ENCODE measurements at regions not wholly inside any gene's neighbourhood (a gene's known extent, or its start where the extent isn't known, plus 50 kb on each side); places are given as distances from the start of the nearest gene placed in this dataset.

DNA sequence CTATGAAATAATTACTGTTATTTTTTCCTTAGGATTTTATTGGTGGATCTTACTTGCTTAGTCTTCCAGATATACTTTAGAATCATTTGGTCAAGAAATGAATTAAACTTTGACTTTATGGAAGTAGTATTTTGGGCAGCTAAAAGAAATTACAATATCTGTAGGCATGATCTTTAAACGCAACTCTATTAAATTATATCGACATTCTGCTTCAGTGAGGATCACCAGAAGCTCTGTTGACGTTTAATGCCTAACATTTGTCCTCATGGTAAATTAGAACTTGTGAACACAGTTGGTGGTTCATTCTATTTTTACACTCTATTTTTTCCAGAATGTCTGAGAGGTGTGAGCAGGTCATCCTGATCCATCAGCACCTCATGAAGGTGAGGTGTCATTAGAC is 211.6 kb downstream of the TMEM167A start:
- Histone ChIP-seq H3K9me3 (ENCODE audit: control insufficient read depth, low read length) (no peaks in the 10 kb centered on the region), H2AFZ (no peak overlapping the region), H3K9ac (no peak overlapping the region), H3K4me1 (no peaks in the 10 kb centered on the region), H3K4me3 (ENCODE audit: low read depth, low read length) (no peak overlapping the region), H3K27ac (no peak overlapping the region), H3K36me3 (ENCODE audit: control insufficient read depth, insufficient read depth, low read length) (no peaks in the 10 kb centered on the region), H3K27me3 (ENCODE audit: control insufficient read depth, insufficient read depth, low read length) (no peaks in the 10 kb centered on the region), H3K4me2 (ENCODE audit: low read length) (no peak overlapping the region), H3K79me2 (no peaks in the 10 kb centered on the region)
- TF ChIP-seq, protein P1, sequence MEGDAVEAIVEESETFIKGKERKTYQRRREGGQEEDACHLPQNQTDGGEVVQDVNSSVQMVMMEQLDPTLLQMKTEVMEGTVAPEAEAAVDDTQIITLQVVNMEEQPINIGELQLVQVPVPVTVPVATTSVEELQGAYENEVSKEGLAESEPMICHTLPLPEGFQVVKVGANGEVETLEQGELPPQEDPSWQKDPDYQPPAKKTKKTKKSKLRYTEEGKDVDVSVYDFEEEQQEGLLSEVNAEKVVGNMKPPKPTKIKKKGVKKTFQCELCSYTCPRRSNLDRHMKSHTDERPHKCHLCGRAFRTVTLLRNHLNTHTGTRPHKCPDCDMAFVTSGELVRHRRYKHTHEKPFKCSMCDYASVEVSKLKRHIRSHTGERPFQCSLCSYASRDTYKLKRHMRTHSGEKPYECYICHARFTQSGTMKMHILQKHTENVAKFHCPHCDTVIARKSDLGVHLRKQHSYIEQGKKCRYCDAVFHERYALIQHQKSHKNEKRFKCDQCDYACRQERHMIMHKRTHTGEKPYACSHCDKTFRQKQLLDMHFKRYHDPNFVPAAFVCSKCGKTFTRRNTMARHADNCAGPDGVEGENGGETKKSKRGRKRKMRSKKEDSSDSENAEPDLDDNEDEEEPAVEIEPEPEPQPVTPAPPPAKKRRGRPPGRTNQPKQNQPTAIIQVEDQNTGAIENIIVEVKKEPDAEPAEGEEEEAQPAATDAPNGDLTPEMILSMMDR (IDR thresholded peaks at IDR 0.05) = no peak

GRCh38 chr5:82863266-82863665 is 213.9 kb downstream of the TMEM167A start:
- Histone ChIP-seq H2AFZ (no peak overlapping the region), H3K79me2 (no peaks in the 10 kb centered on the region), H3K27me3 (ENCODE audit: control insufficient read depth, insufficient read depth, low read length) (no peaks in the 10 kb centered on the region), H3K27ac (no peak overlapping the region), H3K9ac (no peak overlapping the region), H3K4me1 (no peaks in the 10 kb centered on the region), H3K9me3 (ENCODE audit: control insufficient read depth, low read length) (no peaks in the 10 kb centered on the region), H3K4me3 (ENCODE audit: low read depth, low read length) (no peak overlapping the region), H3K4me2 (ENCODE audit: low read length) (no peak overlapping the region), H3K36me3 (ENCODE audit: control insufficient read depth, insufficient read depth, low read length) (no peaks in the 10 kb centered on the region)
- TF ChIP-seq, protein P1 (IDR thresholded peaks at IDR 0.05) = no peak

DNA sequence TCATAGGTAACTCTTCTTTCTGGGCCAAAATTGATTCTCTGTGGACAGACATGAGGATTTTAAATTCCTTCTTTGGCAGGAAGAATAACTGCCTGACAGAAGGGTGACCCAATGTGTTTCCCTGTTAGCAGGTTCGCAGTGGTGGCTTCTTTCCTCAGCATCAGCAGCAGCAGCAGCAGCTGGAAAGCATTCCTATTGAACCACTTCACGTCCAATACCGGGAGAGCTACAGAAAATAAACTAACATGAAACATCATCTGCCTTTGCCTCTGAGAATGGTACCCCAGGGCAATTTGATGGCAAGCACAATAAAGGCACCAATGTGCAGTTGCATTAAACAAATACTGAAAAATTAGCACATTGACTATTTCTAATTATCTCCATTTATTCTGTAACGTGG is 214.5 kb downstream of the TMEM167A start:
- Histone ChIP-seq H3K4me3 (ENCODE audit: low read depth, low read length) (no peak overlapping the region), H3K36me3 (ENCODE audit: control insufficient read depth, insufficient read depth, low read length) (no peaks in the 10 kb centered on the region), H3K4me1 (no peaks in the 10 kb centered on the region), H3K4me2 (ENCODE audit: low read length) (no peak overlapping the region), H2AFZ (no peak overlapping the region), H3K9me3 (ENCODE audit: control insufficient read depth, low read length) (no peaks in the 10 kb centered on the region), H3K27ac (no peak overlapping the region), H3K27me3 (ENCODE audit: control insufficient read depth, insufficient read depth, low read length) (no peaks in the 10 kb centered on the region), H3K79me2 (no peaks in the 10 kb centered on the region), H3K9ac (no peak overlapping the region)
- TF ChIP-seq, protein P1 (IDR thresholded peaks at IDR 0.05) = no peak

- H3K4me3 ChIP-seq (ENCODE audit: low read depth, low read length) = no peak overlapping the region
- H3K4me1 ChIP-seq = no peaks in the 10 kb centered on the region
- TF ChIP-seq, protein P1 (IDR thresholded peaks at IDR 0.05) = no peak
- H3K79me2 ChIP-seq = no peaks in the 10 kb centered on the region
- no peaks in the 10 kb centered on the region for H3K36me3 ChIP-seq (ENCODE audit: control insufficient read depth, insufficient read depth, low read length)
- no peaks in the 10 kb centered on the region for H3K9me3 ChIP-seq (ENCODE audit: control insufficient read depth, low read length)
- no peak overlapping the region for H2AFZ ChIP-seq
- no peak overlapping the region for H3K4me2 ChIP-seq (ENCODE audit: low read length)
- no peak overlapping the region for H3K9ac ChIP-seq
- H3K27ac ChIP-seq = no peak overlapping the region
- no peaks in the 10 kb centered on the region for H3K27me3 ChIP-seq (ENCODE audit: control insufficient read depth, insufficient read depth, low read length)
Observed at GRCh38 chr5:82862261-82862660, 214.9 kb downstream of the TMEM167A start.

GRCh38 chr5:82861701-82862100 is 215.5 kb downstream of the TMEM167A start:
- TF ChIP-seq, protein P1 (IDR thresholded peaks at IDR 0.05) = no peak
- no peaks in the 10 kb centered on the region for H3K36me3 ChIP-seq (ENCODE audit: control insufficient read depth, insufficient read depth, low read length)
- H2AFZ ChIP-seq = no peak overlapping the region
- no peaks in the 10 kb centered on the region for H3K4me1 ChIP-seq
- H3K27ac ChIP-seq = no peak overlapping the region
- H3K9ac ChIP-seq = no peak overlapping the region
- no peak overlapping the region for H3K4me3 ChIP-seq (ENCODE audit: low read depth, low read length)
- H3K79me2 ChIP-seq = no peaks in the 10 kb centered on the region
- H3K27me3 ChIP-seq (ENCODE audit: control insufficient read depth, insufficient read depth, low read length) = no peaks in the 10 kb centered on the region
- no peaks in the 10 kb centered on the region for H3K9me3 ChIP-seq (ENCODE audit: control insufficient read depth, low read length)
- no peak overlapping the region for H3K4me2 ChIP-seq (ENCODE audit: low read length)

All from parathyroid adenoma (tissue), 2 donors.